ENCODE measurements at regions not wholly inside any gene's neighbourhood (a gene's known extent, or its start where the extent isn't known, plus 50 kb on each side); places are given as distances from the start of the nearest gene placed in this dataset.

DNA sequence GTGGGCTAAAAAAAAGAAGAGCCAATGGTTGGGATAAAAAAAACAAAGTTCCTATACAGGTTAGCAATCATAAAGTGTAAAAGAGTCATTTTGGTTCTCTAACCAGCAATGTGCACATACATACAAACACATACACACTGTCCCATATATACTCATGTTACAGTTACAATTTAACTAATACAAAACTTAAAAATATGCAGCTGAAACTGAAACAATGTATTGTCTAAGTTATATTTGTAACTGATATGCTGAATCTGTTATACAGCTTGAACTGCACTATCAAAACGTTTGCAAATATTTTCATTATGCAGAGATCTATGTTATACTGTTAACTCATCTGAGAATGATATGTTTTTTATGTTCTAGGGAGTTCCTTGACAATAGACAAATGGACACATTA lies 173.7 kb downstream of the KLF12 start:
- DNase-seq = no peak

GRCh38 chr13:73958657-73959397 lies 175.4 kb downstream of the KLF12 start:
- DNase-seq = no peak

DNA sequence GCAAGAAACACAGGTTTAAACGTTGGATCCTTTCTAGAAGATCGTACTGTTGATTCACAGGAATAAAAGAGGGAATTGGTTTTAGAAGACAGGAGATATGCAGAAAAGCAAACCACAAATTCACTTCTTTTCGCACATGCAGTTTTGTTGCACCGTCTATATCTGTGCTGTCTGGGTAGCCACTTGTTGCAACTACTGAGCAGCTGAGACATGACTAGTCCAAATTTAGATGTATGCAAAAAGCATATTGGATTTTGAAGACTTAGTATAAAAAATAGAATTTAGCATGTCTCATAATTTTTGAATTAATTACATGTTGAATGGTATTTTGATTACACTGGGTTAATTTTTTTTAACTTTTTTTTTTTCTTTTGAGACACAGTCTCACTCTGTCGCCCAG lies 176.3 kb downstream of the KLF12 start:
- no peak for DNase-seq

DNA sequence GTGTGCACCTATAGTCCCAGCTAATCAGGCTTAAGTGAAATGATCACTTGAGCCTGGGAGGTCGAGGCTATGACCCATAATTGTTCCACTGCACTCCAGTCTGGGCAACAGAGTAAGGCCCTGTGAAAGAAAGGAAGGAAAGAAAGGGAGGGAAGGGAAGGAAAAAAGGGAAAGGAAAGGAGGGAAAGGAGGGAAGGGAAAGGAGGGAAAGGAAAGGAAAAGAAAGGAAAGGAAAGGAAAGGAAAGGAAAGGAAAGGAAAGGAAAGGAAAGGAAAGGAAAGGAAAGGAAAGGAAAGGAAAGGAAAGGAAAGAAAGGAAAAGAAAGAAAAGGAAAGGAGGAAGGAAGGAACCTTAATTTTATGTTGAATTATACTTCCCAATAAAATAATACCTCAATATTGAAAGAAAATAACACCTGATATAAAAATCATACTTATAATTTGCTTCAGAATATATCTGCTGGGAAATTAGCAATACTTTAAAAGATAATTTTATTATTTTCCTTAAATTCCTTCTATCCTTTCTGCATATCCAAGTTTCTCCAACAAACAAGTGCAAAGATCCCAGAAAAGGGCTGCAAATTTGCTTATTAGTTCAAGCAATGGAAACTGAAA lies 177.3 kb downstream of the KLF12 start:
- no peak for DNase-seq

DNA sequence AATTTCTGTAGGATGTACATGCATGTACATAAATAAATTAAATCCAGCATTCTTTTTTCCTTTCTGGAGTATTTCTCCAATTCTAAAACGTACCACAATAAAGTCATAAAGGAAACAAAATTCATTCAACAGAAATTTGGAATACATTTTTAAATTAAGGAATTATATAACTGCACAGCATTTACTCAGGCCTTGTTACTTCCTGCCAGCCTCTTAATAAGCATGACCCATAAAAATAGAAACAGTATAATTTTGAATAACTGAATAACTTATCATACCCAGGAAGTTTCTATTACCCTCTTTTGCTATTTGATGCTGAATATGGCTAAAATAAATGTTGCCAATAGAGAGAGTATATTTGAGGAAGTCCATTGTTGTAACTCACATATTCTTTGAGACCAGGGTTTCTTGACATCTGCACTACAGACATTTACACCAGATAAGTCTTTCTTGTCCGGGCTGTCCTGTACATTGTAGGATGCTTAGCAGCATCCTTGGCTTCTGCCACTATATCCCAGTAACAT lies 178.2 kb downstream of the KLF12 start:
- DNase-seq = no peak

DNA sequence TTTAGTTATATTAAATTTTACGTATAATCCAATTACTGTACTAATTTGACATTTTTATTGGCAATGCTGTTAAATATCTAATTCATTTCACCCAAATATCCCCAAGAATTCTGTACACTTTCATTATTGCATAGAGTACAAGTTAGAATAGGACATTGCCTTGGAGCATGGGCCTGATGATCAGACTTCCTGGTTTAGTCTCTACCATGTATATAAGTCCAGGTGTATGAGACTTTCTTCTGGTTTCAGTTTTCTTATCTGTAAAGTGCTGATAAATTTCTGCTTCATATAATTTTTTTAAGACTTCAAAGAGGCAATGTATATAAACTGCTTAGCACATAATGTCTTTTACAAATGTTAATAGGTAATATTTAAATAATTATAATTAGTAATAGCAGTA lies 179.4 kb downstream of the KLF12 start:
- no peak for DNase-seq

GRCh38 chr13:73952648-73953047 lies 181.6 kb downstream of the KLF12 start:
- DNase-seq = no peak

GRCh38 chr13:73948848-73949529 lies 185.2 kb downstream of the KLF12 start:
- no peak for DNase-seq

- DNase-seq = no peak
Measured at GRCh38 chr13:73945871-73946270, 188.3 kb downstream of the KLF12 start.

GRCh38 chr13:73945382-73945781 lies 188.8 kb downstream of the KLF12 start:
- DNase-seq = no peak

DNA sequence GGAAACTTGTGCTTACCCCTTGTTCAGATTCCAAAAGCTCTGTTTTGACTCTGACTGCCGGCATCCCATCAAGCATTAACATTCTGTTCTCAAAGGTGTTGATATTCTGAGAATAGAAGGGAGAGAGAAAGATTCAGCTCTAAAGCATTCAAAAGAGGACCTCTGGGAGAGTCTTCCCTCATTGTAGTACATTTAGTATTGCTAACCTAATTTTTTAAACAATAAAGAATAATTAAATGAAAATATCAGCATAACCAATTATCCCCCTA lies 190.3 kb downstream of the KLF12 start:
- DNase-seq = no peak

- no peak for DNase-seq
Measured at GRCh38 chr13:73943137-73943964, 190.9 kb downstream of the KLF12 start.

GRCh38 chr13:73941752-73942151 lies 192.5 kb downstream of the KLF12 start:
- DNase-seq = no peak

DNA sequence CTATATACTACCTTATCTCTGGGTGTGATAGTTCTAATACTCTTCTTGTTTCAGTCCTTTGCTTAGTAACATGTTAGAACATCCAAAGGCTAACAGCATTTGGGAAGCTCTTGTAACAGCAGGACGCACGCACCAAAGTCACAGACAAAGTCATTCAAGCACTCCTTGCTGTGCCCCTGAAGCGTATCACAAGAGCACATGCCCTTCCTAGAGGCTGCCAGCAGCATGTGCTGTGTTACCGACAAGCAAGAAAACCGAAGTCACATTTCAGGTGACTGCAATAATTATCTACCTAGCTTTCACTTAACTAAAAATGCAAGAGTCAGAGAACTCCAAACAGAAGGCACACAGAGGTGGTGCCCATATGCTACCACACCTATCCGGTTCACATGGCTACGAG lies 194.1 kb downstream of the KLF12 start:
- no peak for DNase-seq

- no peak for DNase-seq
Measured at GRCh38 chr13:73939603-73940002, 194.6 kb downstream of the KLF12 start.

DNA sequence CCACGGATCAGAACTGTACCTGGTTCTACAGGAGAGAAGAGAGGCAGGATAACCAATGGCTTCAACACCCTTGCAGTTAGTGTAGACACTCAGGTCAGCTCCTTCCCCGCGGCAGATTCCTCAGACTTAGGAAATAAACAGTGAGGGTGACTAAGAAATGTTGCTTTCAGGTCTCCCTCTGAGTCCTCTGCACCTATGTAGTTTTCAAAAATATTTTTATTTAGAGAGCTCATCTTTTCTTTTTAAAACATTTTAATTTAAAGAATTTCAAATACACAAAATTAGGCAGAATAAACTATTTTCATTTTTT lies 195.2 kb downstream of the KLF12 start:
- no peak for DNase-seq

DNA sequence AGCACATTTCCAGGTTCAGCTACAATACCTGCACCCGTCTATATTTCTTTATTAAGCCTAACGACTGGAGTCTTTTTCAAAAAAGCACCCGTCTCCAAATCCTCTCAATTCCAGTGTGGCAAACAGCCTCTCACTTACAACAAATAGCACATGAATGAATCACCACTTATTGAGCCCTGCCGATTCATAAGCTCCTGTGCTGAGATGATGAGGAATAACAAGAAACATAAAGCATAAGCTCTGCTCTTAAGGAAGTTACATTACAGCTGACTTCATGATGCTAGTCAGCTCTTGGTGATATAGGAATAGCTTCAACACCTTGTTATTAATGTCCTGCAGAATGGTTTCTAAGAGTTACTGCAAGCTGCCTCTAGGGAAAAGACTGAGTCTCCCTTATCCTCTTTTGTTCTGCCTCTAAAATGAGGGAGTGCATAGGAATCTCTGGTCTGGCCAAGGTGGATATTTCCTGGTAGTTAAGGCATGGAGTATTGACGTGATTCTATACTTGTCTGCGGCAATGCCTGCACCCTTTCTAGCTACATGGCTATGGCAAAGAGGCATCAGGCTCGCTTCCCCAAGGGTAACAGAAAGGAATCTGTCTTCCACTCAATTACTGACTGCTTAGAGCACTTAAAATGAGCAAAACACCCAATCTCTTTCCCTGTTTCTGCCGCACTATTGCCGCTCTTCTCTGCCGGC lies 195.7 kb downstream of the KLF12 start:
- no peak for DNase-seq

- DNase-seq = no peak
Measured at GRCh38 chr13:73937441-73937840, 196.8 kb downstream of the KLF12 start.

DNA sequence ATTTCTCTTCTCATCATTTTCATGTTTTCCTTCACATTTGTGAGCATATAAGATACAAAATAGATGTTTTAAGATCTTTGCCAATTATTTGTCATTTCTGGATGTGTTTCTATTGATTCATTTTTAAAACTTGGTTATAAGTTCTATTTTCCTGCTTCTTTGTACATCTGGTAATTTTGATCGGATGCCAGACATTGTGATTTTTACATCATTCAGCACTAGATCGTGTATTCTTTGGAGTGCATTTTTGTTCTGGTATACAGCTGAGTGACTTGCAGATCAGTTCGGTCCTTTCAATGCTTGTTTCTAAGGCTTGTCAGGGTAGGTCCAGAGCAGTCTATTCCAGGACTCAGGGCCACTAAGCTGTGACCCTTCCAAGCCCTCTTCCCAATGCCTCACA lies 198.2 kb downstream of the KLF12 start:
- no peak for DNase-seq

DNA sequence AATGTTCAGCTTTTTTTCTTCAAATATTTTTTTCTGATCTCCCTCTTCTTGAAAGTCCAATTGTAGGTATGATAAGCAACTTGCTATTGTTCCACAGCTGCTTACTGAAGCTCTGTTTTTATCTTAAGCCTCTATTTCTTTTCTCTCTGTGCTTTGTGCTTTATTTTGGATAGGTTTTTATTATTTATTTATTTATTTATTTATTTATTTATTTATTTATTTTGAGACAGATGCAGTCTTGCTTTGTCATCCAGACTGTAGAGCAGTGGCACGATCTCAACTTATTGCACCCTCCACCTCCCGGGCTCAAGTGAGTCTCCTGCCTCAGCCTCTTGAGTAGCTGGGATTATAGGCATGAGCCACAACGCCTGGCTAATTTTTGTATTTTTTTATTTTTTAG lies 199.4 kb downstream of the KLF12 start:
- no peak for DNase-seq

GRCh38 chr13:73934215-73934641 lies 200.0 kb downstream of the KLF12 start:
- no peak for DNase-seq

DNA sequence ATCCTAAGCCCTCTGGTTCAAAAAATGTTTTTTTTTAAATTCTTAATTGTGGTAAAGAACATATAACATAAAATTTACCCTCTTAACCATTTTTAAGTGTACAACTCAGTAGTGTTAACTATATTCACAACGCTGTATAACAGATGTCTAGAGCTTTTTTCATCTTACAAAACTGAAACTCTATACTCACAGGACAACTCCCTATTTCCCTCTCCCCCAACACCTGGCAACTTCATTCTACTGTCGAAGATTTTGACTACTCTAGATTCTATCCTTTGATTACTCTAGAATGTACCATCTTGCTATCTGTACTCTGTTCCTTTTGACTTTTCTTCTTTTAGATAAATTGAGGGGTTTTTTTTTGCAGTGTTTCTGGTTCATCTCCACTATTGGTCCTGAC lies 200.4 kb downstream of the KLF12 start:
- DNase-seq = no peak

- no peak for DNase-seq
Measured at GRCh38 chr13:73932091-73932490, 202.1 kb downstream of the KLF12 start.

Measured in NCI-H1694 (cell line).